ENCODE measurements at regions not wholly inside any gene's neighbourhood (a gene's known extent, or its start where the extent isn't known, plus 50 kb on each side); places are given as distances from the start of the nearest gene placed in this dataset.
"Not testable (repeated sequence)": the region's sequence is repeated elsewhere in the genome, so short reads cannot be mapped to it uniquely, and the experiment has no call there.

DNA sequence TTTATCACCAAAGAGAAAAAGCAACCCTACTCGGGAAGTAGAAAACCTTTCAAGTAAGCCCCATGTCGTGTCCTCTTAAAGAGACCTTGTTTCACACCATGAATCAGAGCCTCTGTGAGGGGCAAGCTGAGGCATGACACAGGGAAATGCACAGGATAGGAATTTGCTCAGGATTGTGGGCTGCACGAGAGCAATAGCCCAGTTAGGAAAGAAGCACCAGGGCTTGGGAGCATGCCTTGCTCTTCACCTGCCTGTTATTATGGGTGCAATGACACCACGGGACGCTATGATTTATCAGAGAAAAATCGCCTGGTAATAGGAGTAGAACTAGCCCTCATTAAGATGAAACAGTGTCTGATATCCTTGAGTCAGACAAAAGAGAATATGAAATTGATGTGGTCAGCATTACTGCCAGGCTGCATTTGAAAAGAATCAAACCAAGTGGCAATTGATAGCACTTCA, 562.9 kb upstream of the NRP1 start:
- DNase-seq = no peak

DNA sequence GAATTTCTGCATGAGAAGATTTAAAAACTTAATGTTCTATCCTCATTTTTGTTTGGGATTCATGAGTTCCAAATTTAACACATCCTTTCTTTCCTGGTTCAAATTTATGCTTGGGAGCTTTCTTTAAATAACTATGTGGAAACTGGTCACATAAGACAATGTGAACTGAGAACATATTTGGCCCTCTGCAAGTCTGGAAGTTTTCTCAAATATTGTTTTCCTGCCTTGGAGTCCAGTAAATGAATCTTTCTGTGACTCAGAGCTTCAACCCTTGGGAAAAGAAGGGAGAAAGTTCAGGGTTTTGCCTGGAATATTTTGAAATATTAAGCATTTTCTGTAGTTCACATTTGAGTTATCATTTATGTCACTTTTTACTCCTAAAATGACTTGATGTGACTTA, 559.0 kb upstream of the NRP1 start:
- no peak for DNase-seq

DNA sequence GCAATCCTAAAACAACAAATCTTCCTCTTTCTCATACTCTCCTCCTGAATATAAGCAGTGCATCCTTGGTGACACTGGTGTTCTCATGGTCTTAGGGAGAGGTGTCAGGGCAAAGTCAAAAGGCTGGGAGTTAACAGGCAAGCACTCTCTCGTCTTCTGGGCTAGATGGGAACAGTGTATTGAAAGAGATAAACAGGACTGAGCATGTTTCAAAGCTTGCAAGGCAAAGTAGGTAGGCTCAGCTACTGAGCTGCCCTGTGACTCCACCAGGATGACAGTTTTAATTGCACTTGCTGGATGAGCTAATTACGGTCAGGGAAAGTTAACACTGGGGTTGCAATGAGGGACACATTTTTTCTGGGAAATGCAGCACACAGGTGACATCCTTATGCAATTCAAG, 554.9 kb upstream of the NRP1 start:
- no peak for DNase-seq

DNA sequence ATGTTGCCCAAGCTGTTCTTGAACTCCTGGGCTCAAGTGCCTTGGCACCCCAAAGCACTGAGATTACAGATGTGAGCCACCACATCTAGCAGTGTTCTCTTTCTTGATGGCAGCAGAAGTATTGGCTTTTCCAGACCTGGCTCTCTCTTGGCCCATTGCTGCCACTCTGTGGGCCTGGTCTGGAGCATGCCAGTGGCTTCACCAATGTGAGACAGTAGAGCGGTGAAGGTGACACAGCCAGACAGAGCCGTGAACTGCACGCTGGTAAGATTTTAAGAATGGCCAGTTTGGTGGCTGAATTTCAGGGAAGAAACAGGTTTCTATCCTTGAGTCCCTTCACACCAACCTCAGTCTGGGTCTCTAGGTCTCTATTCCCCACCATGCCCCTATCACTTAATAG, 552.7 kb upstream of the NRP1 start:
- DNase-seq = no peak

DNA sequence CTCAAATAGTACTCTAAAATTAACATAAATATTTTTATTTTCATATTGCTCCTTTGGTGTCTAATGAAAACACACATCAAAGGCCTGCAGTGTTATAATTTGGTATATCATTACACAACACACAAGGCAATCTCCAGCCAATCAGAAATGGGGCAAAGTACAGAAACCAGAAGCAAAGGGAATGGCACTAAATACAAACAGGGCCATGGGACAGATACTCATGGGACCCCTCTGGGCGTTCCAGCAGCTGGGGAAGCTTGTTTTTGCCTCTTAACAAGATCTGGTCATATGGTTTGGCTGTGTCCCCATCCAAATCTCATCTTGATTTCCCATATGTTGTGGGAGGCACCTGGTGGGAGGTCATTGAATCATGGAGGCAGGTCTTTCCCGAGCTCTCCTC, 551.8 kb upstream of the NRP1 start:
- DNase-seq = no peak

DNA sequence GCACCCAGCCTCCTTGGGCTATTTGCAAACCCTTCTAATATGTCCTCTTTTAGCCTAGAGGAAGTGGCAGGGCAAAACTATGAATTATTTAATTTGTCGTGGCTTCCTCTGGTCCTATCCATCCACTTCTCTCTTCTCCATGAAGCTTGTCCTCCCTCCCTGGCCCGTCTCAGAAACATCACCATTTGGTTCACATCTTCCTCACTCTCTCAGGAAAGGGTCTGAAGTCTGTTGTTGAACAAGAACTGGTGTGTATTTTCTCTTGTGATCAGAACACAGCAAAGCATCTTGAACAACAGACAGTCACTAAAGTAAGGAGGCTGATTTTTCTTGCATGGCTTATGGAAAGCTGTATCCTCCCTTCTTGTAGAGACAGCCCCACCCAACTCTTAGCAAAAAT, 550.1 kb upstream of the NRP1 start:
- no peak for DNase-seq

DNA sequence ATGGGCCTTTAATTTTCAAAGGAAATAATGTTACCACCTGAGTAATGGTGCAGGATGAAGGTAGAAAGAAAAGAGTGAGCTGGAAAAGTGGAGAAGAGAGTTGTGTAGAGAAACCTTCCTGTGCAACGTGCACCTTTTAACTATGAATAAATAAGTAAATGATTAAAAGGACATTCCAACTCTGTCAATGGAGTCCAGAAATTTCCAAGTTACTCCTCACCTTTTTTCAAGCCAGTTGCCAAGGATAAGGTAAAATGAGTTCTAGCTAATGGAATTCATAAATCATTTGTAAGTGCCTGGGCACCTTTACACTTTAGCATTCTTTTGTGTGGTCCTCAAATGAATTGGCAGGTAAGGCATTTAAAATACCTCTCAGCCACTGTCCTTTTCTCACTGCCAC, 549.4 kb upstream of the NRP1 start:
- no peak for DNase-seq

DNA sequence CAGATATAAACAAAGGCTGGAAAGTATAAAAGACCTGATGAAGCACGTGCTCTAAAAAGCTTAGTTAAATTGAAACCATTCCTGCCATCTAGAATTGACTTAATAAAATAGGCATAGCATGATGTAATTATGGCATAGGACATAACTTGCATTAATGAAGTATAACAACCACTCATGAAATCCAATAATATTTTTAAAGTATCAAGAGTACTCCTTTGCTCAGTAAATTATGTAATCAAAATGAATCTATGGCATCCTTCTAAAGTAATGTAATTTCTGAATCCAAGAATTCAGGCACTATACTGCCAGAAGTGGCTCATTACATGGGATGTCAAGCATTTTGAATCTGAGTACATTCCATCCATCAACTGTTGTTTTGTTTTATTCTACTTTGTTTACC, 548.5 kb upstream of the NRP1 start:
- DNase-seq = no peak

DNA sequence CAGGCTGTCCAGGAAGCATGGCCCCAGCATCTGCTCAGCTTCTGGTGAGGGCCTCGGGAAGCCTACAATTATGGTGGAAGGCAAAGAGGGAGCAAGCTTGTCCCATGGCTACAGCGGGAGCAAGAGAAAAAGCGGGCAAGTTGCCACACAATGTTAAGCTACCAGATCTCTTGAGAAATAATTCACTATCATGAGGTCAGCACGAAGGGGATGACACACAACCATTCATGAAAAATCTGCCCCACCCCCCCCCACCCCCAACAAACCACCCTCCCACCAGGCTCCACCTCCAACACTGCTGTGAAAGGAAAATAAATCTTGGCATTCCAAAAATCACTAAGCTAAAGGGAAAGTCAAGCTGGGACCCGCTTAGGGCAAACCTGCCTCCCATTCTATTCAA, 545.8 kb upstream of the NRP1 start:
- DNase-seq = no peak

DNA sequence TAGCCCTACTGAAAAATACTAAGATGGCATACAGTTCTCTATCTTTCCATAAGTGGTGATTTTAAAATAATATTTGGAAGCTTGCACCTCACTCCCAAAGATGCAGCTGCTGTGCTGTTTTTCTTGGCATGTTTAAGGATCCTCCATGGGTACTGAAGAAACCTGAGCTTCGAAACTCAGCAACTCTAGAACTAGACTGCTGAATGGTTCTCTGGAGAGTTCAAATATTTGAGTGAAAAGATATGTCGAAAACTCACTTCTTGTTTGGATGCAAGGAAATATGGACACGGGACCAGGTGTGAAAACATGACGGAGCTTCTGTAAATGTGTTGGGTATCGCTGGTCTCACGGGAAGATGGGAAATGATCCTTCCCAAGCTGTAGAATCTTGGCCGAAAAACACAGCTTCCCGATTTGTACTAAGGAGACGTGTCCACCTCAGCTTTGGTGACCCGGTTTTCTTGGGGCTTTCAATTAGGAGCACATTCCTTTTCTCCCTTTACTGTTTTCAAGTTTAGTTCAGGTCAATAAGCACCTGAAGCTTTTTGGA, 543.8 kb upstream of the NRP1 start:
- DNase-seq = no peak

DNA sequence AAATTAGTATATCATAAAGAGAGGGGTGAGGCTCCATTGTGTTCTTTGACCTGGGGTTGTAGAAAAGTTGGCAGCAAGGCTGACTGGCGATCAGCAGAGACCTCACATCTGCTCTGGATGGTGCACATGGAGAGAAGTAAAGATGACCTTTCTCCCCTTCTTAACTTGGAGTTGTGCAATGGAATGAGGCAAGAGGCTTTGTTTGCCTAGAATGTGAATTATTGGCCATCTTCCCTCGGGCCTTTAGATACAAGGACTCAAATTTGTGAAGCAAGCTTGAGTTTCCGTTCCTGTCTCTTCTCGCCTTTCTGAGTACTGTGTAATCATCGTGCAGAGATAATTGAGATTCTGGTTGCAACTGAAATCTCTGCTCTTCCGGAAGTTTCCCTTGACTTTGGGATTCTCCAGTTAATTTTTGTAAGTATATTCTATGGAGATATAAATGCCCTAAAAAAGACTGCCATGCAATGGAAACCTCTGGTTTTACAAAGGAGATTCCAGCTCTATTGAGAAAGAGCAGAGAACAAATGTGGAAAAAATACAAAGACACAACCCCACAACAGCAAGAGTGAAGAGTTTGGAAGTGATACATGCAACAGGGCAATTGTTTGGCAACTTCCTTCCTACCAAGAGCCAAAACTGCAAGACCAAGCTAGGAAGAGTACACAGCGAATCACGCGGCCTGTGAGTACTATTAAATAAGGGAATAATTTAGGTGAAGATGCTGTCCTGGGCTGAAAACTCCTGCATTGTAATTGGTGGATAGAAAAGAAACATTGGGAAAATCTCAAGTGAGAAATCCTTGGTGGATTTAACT, 542.3 kb upstream of the NRP1 start:
- no peak for DNase-seq

DNA sequence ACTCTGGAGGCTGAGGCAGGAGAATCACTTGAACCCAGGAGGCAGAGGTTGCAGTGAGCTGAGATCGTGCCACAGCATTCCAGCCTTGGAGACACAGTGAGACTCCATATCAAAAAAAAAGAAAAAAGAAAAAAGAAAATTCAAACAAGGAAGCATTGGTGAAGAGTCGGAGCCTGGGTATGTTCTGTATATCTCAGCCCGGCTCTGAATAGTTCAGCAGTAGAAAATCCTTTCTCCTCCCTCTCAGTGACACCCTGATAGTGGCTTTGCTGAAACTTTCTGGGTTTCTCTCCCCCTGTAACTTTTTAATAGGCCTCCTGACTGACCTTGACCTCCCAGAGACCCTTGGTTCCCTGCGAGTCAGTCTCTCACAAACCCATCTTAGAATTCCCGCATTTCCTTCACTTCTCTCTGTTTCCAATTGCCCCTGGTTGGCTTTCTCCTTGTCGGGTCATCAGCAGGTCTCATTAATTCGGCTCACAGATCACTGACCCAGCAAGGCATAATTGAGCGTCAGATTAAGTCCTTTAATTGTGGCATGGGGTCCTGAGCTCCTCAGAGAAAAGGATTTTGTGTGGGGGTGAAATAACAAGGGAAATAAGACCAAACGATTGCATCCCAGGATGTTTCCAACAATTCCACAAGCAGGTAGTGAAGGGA, 541.6 kb upstream of the NRP1 start:
- no peak for DNase-seq

DNA sequence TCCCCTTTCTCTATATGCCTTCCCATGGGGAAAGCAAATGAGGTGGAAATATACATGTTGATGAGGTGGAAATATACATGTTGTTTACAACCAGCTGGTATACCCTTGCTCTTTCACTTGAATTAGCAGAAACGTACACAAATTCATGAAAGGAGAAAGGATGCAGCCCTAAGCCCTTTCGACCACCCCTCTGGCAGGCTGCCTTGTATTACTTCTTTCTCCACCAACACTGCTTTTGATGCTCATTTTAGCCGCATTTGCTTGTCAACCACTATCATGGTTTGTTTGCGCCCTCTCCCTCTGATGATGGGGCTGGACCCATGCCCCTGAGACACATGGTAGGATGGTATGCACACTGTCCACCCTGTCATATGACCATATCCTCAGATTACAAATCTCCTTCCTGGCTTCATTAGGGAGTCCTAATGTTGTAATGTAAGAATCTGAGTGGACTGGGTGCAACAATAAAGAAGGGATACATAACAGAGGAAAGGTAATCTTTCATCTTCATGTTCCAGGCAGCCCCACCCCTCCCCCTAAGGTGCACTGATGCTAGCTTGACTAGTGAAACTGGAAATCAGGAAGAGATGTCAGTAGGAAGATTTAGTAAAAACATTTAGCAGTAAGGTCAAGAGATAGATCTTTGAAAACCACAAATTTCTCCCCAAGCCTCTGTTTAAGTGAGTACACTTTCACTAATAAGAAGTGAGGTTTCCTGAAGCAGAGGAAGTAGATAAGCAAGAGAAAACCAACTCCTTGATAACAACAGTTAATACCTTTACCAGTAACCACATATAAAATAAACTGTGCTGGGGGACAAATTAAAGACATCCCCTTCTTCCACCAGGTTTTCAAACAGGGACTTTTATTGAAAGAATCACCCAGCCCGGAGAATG, 536.8 kb upstream of the NRP1 start:
- no peak for DNase-seq

DNA sequence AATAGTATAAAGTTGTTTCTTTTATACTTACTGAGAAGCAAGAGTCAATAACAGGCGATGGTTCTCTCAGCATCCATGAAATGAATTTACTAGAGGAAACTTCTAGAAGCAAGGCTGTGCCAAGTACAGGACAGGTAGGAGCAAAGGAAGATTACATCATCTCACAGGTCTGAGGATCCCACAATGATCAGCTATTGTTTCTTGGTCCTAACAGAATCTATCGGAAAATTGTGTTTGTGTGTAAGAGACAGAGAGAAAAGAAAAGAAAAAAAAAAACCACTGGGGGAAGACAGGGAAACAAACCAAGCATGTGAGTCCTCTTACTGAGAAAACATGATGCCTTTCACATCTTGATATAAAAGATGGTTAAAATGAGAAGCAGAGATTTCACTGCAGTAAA, 535.0 kb upstream of the NRP1 start:
- no peak for DNase-seq

DNA sequence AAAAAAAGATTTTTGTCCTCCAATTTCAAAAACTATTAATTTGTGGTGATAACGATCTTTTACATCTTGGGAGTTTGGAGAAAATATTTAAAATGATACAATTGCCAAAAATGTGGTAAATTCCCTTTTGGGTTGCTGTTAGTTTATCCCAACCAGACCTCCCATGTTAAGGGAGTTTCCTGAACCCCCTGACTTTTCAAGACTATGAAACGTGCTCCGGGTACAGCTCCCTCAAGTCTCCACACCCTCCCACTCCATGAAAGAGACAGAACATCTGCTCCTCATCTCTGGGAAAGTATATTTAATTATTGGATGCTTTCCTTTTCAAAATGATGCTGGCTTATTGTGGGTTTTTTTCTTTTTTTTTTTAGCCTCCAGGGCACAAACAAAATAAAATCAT, 534.6 kb upstream of the NRP1 start:
- DNase-seq = no peak

DNA sequence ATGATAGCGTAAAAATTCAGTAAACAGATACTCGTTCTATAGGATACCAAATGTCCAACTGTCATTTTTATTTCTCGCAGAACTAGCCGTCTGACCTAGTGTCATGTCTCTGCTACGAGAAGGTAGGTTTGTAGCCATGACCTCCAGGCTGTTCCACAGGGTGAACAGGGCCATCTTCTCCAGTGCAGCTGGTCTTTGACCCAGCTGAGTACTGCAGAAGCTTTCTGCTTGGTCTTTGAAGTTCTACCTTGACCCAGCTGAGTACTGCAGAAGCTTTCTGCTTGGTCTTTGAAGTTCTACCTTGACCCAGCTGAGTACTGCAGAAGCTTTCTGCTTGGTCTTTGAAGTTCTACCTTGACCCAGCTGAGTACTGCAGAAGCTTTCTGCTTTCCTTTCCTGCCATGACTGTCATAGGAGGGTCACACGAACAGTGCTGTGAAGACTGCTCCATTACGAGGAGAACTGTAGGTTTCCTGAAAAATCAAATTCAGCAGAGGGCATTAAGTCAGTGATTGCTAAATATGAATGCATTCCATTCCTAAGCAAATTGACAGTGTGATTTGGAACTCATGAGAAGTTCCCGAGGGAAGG, 532.8 kb upstream of the NRP1 start:
- not testable (repeated sequence) for DNase-seq

DNA sequence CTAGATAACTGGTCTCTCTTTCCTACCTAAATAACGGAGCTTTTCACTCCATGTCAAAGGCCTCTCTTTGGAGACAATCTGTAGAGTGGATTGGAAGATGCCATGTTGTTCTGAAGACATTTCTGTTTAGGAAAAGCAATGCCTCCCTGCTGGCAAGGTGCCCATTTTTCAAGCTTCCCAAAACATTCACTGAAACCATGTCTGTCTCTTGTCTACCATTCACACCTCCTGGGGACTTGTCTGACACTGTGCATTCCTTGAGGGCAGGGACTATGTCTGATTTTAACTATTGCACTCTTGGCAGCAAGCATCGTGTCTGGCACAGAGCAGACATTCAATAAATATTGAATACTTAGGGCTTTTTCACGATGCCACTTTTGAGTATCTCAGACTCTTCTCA, 528.9 kb upstream of the NRP1 start:
- no peak for DNase-seq

DNA sequence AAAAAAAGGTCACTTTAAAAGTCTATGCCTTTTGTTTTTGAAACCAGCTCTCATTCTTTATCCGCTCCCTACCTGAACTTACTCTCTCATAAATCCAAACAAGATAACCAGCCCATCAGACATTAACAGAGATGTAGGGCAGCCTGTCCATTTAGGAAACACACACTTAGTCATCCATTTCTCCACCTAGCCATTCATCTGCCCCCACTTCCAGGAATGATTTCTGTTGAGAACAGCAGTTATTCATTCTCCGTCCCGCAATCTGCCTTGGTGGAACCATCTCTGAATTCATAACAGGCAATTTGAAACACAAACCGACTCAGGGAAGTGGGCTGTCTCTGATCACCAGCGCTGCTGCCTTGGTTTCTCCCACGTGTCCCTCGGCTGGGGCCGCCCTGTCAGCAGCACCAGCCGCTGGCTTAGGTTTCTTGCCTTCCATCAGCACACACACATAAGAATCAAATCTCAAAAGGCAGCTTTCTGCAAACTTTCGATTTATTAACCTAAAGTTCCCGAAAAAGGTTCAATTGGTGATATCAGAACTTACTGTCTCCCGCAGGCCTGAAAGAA, 528.2 kb upstream of the NRP1 start:
- DNase-seq = no peak

DNA sequence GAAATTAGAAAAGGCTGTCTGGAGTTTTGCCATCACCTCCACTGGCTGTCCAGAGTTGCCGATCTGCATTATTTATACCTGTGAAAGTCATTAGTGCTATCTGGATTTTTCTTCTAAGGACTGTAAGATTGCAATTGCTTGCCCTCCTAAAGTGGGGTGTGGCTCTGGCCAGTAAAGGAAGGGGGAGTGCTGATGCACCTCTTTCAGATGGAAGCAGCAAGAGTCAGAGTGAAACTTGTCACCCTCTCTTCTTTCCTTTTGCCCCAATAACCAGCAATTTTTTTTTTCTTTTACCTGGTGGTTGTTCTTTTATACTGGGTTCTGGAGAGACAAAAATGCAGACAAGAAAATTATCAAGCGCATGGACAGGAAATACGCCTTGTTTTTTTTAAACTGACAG, 527.4 kb upstream of the NRP1 start:
- no peak for DNase-seq

DNA sequence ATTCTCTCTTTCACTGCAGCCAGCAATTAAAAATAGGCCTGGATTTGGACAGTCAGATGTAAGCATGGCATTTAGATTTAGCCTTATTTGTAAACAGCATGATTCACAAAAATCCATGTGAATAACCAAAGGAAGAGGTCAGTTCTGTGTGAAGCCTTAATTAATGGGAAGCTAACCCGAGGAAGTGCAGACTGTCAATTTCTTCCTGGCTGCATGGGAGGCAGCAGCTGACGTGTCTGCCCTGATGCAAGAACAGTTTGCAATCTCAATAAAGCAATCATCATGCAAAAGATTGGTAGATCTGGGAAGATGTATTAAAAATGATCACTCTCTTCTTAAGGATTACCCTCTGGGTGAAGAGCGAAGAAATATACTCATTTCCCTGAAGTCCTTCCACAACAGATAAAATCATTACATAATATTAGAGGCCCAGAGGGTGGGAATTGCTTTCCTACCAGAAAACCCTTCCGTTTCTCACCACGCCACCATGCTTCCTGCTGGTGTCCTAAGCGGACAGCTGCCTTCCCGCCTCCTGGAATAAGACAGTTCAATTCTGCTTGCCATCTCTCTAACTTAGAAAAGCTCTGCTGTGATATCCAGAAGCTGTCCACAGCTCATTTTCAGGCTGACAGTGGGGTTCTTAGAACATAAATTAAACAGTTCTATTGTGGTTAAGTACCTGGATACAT, 526.7 kb upstream of the NRP1 start:
- DNase-seq = no peak

DNA sequence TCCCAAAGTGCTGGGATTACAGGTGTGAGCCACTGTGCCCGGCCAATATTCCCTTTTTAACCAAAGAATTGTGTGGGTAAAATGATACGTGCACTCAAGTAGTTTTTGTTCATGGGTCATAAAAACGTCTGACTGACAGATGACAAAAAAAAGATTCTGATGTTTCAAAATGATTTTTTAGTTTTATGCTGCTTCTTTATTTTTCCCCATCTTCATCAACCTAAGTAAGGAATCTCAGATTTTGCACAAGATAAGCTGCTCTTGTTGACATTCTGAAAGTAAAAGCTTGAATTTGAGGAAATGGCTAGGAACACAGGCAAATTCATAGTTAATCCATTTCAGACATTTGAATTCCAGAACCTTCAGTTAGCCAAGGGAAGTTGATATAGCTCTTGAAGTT, 526.1 kb upstream of the NRP1 start:
- no peak for DNase-seq

Data from central memory CD4-positive, alpha-beta T cell (primary cell).